ENCODE measurements at regions not wholly inside any gene's neighbourhood (a gene's known extent, or its start where the extent isn't known, plus 50 kb on each side); places are given as distances from the start of the nearest gene placed in this dataset.

GRCh38 chr3:75101329-75102147 lies 487.1 kb upstream of the CNTN3 start:
- TF ChIP-seq POLR2AphosphoS5 (IDR thresholded peaks at IDR 0.05) (no peak), CTCF (IDR thresholded peaks at IDR 0.05) (no peak), POLR2A (IDR thresholded peaks at IDR 0.05) (no peak), EP300 (IDR thresholded peaks at IDR 0.05; ENCODE audit: low read depth) (no peak)
